ENCODE measurements at regions not wholly inside any gene's neighbourhood (a gene's known extent, or its start where the extent isn't known, plus 50 kb on each side); places are given as distances from the start of the nearest gene placed in this dataset.
"Not testable (repeated sequence)": the region's sequence is repeated elsewhere in the genome, so short reads cannot be mapped to it uniquely, and the experiment has no call there.

- DNase-seq (ENCODE audit: low spot score), result not testable (repeated sequence)
Measured at GRCh38 chr16:35170061-35170460, 1710.6 kb downstream of the TP53TG3F start.

GRCh38 chr16:35170610-35171009 is 1711.2 kb downstream of the TP53TG3F start:
- DNase-seq (ENCODE audit: low spot score), result no peak

GRCh38 chr16:35171106-35171505 is 1711.7 kb downstream of the TP53TG3F start:
- no peak for DNase-seq (ENCODE audit: low spot score)

- no peak for DNase-seq (ENCODE audit: low spot score)
Measured at GRCh38 chr16:35173295-35173694, 1713.9 kb downstream of the TP53TG3F start.

GRCh38 chr16:35174016-35174415 is 1714.6 kb downstream of the TP53TG3F start:
- no peak for DNase-seq (ENCODE audit: low spot score)

- no peak for DNase-seq (ENCODE audit: low spot score)
Measured at GRCh38 chr16:35176449-35176848, 1717.0 kb downstream of the TP53TG3F start.

GRCh38 chr16:35177851-35178250 is 1718.4 kb downstream of the TP53TG3F start:
- DNase-seq (ENCODE audit: low spot score), result no peak

- no peak for DNase-seq (ENCODE audit: low spot score)
Measured at GRCh38 chr16:35180970-35181369, 1721.6 kb downstream of the TP53TG3F start.

- no peak for DNase-seq (ENCODE audit: low spot score)
Measured at GRCh38 chr16:35181422-35182030, 1722.1 kb downstream of the TP53TG3F start.

GRCh38 chr16:35182043-35182677 is 1722.7 kb downstream of the TP53TG3F start:
- DNase-seq (ENCODE audit: low spot score), result no peak

- DNase-seq (ENCODE audit: low spot score), result no peak
Measured at GRCh38 chr16:35182943-35183550, 1723.6 kb downstream of the TP53TG3F start.

GRCh38 chr16:35184356-35184870 is 1725.0 kb downstream of the TP53TG3F start:
- DNase-seq (ENCODE audit: low spot score), result no peak

GRCh38 chr16:35185366-35186044 is 1726.1 kb downstream of the TP53TG3F start:
- no peak for DNase-seq (ENCODE audit: low spot score)

GRCh38 chr16:35186045-35186759 is 1726.8 kb downstream of the TP53TG3F start:
- DNase-seq (ENCODE audit: low spot score), result no peak

- DNase-seq (ENCODE audit: low spot score), result no peak
Measured at GRCh38 chr16:35187665-35188225, 1728.3 kb downstream of the TP53TG3F start.

GRCh38 chr16:35188288-35189155 is 1729.1 kb downstream of the TP53TG3F start:
- no peak for DNase-seq (ENCODE audit: low spot score)

- DNase-seq (ENCODE audit: low spot score), result no peak
Measured at GRCh38 chr16:35192993-35193392, 1733.6 kb downstream of the TP53TG3F start.

GRCh38 chr16:35193956-35194355 is 1734.5 kb downstream of the TP53TG3F start:
- no peak for DNase-seq (ENCODE audit: low spot score)

GRCh38 chr16:35194681-35195080 is 1735.3 kb downstream of the TP53TG3F start:
- no peak for DNase-seq (ENCODE audit: low spot score)

- DNase-seq (ENCODE audit: low spot score), result no peak
Measured at GRCh38 chr16:35195173-35195863, 1735.9 kb downstream of the TP53TG3F start.

All from SK-N-DZ (cell line).